NCI-H1930 (cell line): ENCODE measurements at regions not wholly inside any gene's neighbourhood (a gene's known extent, or its start where the extent isn't known, plus 50 kb on each side); places are given as distances from the start of the nearest gene placed in this dataset.

Source experiments
- DNase-seq, 2 experiments: peaks; one replicate each; lab custom pipeline; 2025; lab: John Stamatoyannopoulos, UW

DNA sequence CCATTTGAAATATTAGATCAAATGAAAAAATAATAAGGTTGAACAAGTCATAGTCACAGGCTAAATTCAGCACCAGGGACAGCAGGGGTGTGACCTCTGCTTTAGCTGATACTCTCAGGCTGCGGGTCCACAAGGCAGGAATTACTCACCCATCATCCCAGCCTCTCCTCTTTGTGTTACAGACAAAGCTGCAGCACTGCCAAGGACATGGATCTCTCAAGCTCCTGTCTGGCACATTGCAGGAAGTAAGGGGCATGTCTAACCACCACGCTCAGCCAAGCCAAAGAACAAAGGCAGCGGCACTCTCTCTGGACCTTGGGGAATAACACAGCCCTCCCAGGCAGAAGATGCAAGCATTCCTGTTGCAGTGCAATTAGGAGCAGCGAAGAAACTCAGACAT, 783.8 kb downstream of the VRK1 start:
- no peak for DNase-seq

- DNase-seq: no peak
Measured at GRCh38 chr14:97582022-97582421, 784.8 kb downstream of the VRK1 start.

DNA sequence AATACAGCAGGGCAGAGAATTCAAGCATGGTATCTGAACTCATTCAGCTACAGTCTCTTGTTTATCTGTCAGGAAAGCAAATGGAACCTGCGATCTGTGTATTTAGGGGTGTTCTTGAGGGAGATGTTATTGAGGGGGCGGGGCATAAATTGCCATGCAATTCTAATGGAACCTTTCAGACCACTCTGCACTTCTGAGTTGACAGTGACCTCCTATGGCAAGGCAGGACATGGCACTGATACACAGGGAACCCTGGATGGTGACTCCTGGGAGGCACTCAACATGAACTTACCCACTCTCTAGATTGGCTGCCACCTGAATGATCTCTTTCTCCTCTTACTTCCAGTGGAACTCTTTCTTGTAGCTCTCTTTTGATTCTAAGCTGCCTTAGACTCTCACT, 787.3 kb downstream of the VRK1 start:
- DNase-seq: no peak

DNA sequence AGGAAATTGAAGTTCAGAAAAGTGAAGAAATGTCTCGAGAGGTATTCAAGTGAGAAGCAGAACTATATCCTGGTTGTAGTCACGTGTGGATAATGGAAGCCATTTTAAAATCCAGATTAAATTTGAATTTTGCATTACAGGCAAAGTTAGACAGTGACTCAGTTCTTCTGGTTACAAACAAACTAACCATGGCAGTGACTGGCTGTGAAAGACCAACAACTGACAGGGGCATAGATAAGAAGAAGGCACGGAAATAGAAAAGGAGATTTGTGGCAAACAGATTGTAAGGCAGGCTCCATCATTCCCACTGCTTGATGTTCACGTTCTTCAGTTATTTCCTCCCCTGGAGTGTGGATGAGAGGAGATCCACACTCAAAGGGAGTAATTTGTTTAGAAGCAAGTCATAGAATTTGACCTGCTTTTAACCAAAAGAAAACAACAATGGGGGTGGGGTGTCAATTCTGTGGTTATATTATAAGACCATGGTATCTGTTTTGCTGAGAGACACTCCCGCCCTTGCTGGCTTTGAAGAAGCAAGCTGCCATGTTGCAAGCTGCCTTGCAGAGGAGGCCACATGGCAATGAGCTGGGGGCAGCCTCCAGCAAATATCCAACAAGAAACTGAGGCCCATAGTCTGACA, 795.3 kb downstream of the VRK1 start:
- DNase-seq: no peak

DNA sequence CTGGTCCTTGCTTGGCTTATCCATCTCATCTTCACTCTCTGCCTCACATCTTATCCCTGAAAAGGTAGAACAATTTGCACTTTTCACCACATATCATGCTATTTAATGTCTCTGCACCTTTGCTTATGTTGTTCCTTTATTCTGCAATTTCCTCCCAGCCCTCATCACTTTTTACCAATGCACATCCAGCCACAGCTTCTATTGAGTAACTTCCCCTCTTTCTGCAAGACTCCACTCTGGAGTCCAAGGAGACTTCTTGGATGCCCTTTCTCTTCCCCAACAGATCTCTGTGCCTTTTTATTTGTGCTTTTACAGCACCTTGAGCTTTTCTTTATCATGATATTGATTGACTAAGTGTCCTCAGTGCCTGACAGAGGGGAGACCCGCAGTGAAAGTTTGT, 797.1 kb downstream of the VRK1 start:
- DNase-seq: no peak

- no peak for DNase-seq
Measured at GRCh38 chr14:97602438-97603117, 805.4 kb downstream of the VRK1 start.

GRCh38 chr14:97603201-97603600, 806.0 kb downstream of the VRK1 start:
- DNase-seq: no peak

- no peak for DNase-seq
Measured at GRCh38 chr14:97604731-97605130, 807.5 kb downstream of the VRK1 start.

DNA sequence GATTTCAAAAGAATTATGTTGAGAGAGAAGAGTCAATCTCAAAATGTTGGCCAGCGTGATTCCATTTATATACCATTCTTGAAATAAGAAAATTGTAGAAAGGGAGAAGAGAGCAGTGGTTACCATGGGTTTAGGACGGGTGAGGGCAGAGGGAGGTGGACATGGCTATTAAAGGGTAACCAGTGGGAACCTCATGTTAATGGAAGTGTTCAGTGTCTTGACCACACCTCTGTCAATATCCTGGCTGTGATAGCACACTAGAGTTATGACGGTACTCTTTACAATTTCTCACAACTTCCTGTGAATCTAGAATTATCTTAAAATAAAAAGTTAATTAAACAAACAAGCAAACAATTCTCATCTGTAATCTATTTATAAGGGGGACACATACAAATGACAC, 821.2 kb downstream of the VRK1 start:
- no peak for DNase-seq

GRCh38 chr14:97618917-97619690, 821.9 kb downstream of the VRK1 start:
- DNase-seq: no peak

DNA sequence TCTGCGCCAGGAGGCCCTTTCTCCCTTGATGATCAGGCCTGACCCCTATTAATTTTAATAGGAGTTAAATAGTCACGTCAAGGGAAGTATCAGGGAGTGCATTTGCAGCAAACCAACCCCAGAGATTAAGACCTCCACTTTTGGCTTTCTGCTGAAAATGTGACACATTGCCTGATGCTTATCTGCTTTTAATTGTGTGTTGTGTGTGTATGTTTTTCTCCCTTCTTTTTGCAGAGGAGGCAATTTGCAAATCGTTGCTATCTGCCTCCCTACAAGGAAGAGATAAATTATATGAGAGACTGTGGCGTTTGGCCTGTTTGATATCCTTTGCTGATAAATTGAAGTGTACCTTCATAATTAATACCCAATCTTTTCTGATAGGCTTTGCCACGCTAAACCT, 822.9 kb downstream of the VRK1 start:
- no peak for DNase-seq

DNA sequence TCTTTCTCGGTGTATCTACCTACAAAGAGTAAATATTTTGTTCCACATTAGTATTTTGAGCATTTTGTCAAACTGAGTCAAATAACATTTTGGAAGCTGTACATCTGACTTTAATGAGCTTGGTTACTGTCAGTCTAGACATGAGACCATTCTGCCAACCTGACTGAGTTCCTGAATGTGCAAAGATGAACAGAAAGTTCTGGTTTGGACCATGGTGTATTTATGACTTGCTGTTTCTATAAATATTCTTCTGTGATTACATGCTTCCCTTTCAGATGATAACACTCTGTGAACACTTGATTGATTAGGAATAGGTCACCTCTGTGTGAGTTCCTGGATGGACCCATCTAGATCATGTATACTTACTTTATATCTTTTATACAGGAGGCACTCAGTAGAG, 827.8 kb downstream of the VRK1 start:
- no peak for DNase-seq

GRCh38 chr14:97625477-97625876, 828.3 kb downstream of the VRK1 start:
- DNase-seq: no peak

DNA sequence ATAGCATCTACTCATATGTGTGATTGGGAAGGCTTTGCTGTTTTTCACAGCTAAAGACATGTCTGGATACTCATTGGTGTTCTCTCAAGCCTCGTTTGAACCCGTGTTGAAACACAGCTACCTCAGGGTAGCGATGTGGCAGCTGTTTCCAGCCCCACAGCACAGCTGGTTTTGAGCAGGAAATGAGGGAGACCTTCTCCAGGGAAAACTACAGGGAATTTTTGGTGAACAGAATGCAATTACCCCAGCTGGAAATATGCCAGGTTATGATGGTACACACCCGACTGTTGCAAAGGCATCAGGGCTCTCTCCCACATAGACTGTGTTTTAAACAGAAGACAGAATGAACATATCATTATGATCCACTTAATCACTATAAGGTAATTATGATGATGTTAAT, 828.9 kb downstream of the VRK1 start:
- peak in 1 of 2 experiments; percentile 17 for DNase-seq

DNA sequence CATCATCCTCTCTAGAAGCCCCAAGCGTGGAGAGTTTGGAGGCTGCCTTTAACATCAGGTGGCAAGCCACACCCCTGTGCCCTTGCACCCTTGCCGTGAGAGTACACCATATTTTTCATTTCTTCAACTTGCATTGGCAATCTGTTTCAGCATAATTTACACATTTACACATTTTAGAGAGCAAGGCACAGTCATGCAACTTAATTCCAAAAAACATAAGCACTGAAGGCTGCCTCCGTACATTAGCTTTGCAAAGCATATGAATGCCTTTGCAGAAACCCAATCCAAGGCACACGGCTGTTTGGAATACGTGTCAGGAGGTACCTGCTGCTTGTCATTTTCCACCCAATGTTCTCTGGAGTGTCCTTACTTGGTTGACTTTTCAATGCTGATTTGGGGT, 833.1 kb downstream of the VRK1 start:
- DNase-seq: no peak

- no peak for DNase-seq
Measured at GRCh38 chr14:97633131-97633738, 836.1 kb downstream of the VRK1 start.

GRCh38 chr14:97634751-97635150, 837.6 kb downstream of the VRK1 start:
- DNase-seq: no peak

DNA sequence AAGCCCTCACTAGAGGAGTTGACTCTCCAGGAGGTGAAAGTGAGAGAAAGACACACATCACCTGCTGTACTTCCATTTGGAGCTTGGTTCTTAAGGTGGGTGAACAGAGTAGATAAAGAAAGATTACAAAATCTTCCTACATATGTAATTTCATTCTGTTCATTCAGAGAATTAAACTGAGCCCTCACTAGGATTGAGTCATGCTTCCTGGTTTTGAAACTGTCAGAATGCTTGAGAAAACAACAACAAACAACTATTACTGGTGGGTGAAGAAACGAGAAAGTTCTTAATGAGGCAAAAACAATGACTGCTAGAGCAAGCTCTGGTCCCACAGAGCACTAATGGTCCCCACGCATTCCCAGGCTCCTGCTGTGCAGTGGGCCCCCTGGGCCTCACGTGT, 841.7 kb downstream of the VRK1 start:
- DNase-seq: no peak

GRCh38 chr14:97640031-97640430, 842.8 kb downstream of the VRK1 start:
- no peak for DNase-seq

DNA sequence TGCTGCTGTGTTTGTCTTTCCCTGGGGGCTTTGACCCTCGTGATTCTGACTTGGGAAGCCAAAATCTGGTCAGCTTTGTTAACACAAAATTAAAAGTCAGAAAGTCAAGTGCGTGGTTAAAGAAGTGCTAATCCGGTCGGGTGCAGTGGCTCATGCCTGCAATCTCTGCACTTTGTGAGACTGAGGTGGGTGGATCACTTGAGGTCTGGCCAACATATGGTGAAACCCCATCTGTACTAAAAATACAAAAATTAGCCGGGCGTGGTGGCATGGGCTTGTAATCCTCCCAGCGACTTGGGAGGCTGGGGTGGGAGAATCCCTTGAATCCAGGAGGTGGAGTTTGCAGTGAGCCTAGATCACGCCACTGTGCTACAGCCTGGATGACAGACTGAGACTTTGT, 844.6 kb downstream of the VRK1 start:
- no peak for DNase-seq

- DNase-seq: no peak
Measured at GRCh38 chr14:97642631-97643030, 845.4 kb downstream of the VRK1 start.

- DNase-seq: no peak
Measured at GRCh38 chr14:97644365-97644764, 847.2 kb downstream of the VRK1 start.

DNA sequence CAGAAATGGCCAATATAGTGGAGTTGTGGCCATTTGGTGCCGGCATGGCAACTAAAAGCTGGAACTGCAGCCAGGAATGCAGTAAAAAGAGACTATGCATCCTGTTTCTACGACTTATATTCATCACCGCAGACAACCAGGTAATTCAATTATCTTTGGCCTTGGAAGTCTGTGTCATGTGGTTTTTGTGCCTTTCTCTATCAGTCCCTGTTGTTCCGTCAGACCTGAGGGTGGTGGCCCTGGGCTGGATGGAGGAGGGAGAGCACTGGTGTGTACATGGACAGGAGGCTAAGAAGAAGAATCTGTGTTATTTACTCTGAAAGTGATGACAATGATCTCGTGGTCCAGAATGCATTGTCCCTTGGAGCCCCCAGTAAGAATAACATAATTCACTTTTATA, 852.6 kb downstream of the VRK1 start:
- no peak for DNase-seq
